ENCODE measurements at regions not wholly inside any gene's neighbourhood (a gene's known extent, or its start where the extent isn't known, plus 50 kb on each side); places are given as distances from the start of the nearest gene placed in this dataset.
"Not testable (repeated sequence)": the region's sequence is repeated elsewhere in the genome, so short reads cannot be mapped to it uniquely, and the experiment has no call there.

- not testable (repeated sequence) for H3K4ac ChIP-seq (ENCODE audit: low read depth, low read length); H3K36me3 ChIP-seq (ENCODE audit: control insufficient read depth, insufficient read depth, low read length); H3K23ac ChIP-seq (ENCODE audit: low read length); H2BK5ac ChIP-seq (ENCODE audit: low read length); DNase-seq; H3K4me1 ChIP-seq (ENCODE audit: control insufficient read depth, low read depth, low read length); H3K56ac ChIP-seq (ENCODE audit: low read length); H2BK120ac ChIP-seq (ENCODE audit: low read depth, low read length); H2BK15ac ChIP-seq (replicated peaks; ENCODE audit: low read depth); H3K9ac ChIP-seq (ENCODE audit: low read length); H3K79me1 ChIP-seq (ENCODE audit: low read length); H2AK5ac ChIP-seq (ENCODE audit: low read length); H3K4me2 ChIP-seq (ENCODE audit: low read length); H4K5ac ChIP-seq (ENCODE audit: low read length); H3K27ac ChIP-seq (ENCODE audit: low read depth, low read length); H3K27me3 ChIP-seq (ENCODE audit: insufficient read depth, low read length, poor library complexity); H3K79me2 ChIP-seq (ENCODE audit: control insufficient read depth, insufficient read depth, low read length); H4K8ac ChIP-seq (ENCODE audit: low read depth, low read length); H3K18ac ChIP-seq (ENCODE audit: low read length); H3K4me3 ChIP-seq (ENCODE audit: low read length)
- no CpG with 5 or more reads among the region's 7 CpGs for WGBS (ENCODE audit: extremely low coverage, insufficient coverage, low lambda C conversion rate)
These were observed 81.5 kb upstream of the PABPC3 start for GRCh38 chr13:25014398-25014973.

GRCh38 chr13:25017176-25017575 lies 78.8 kb upstream of the PABPC3 start:
- H3K4me3 ChIP-seq (ENCODE audit: low read length); H3K36me3 ChIP-seq (ENCODE audit: control insufficient read depth, insufficient read depth, low read length); H3K27ac ChIP-seq (ENCODE audit: low read depth, low read length); H3K4me1 ChIP-seq (ENCODE audit: control insufficient read depth, low read depth, low read length); H3K23ac ChIP-seq (ENCODE audit: low read length); H3K9ac ChIP-seq (ENCODE audit: low read length); H3K4me2 ChIP-seq (ENCODE audit: low read length); H2BK5ac ChIP-seq (ENCODE audit: low read length); H3K27me3 ChIP-seq (ENCODE audit: insufficient read depth, low read length, poor library complexity); DNase-seq; H4K5ac ChIP-seq (ENCODE audit: low read length); H2BK120ac ChIP-seq (ENCODE audit: low read depth, low read length); H3K56ac ChIP-seq (ENCODE audit: low read length); H2AK5ac ChIP-seq (ENCODE audit: low read length); H3K4ac ChIP-seq (ENCODE audit: low read depth, low read length); H4K8ac ChIP-seq (ENCODE audit: low read depth, low read length); H3K79me1 ChIP-seq (ENCODE audit: low read length); H3K18ac ChIP-seq (ENCODE audit: low read length); H3K79me2 ChIP-seq (ENCODE audit: control insufficient read depth, insufficient read depth, low read length); H2BK15ac ChIP-seq (replicated peaks; ENCODE audit: low read depth): not testable (repeated sequence)
- WGBS (ENCODE audit: extremely low coverage, insufficient coverage, low lambda C conversion rate): no CpG with 5 or more reads among the region's 17 CpGs

- not testable (repeated sequence) for H3K4me1 ChIP-seq (ENCODE audit: control insufficient read depth, low read depth, low read length); H3K18ac ChIP-seq (ENCODE audit: low read length); H2BK5ac ChIP-seq (ENCODE audit: low read length); H3K4me3 ChIP-seq (ENCODE audit: low read length); H3K79me2 ChIP-seq (ENCODE audit: control insufficient read depth, insufficient read depth, low read length); H2BK15ac ChIP-seq (replicated peaks; ENCODE audit: low read depth); H4K5ac ChIP-seq (ENCODE audit: low read length); H3K27me3 ChIP-seq (ENCODE audit: insufficient read depth, low read length, poor library complexity); H4K8ac ChIP-seq (ENCODE audit: low read depth, low read length); H3K27ac ChIP-seq (ENCODE audit: low read depth, low read length); H2AK5ac ChIP-seq (ENCODE audit: low read length); H3K4ac ChIP-seq (ENCODE audit: low read depth, low read length); DNase-seq; H3K9ac ChIP-seq (ENCODE audit: low read length); H2BK120ac ChIP-seq (ENCODE audit: low read depth, low read length); H3K36me3 ChIP-seq (ENCODE audit: control insufficient read depth, insufficient read depth, low read length); H3K23ac ChIP-seq (ENCODE audit: low read length); H3K79me1 ChIP-seq (ENCODE audit: low read length)
- Histone ChIP-seq H3K4me2 (ENCODE audit: low read length) (peak overlapping the region; percentile 50), H3K56ac (ENCODE audit: low read length) (peak overlapping the region; percentile 56)
- no CpG with 5 or more reads among the region's 79 CpGs for WGBS (ENCODE audit: extremely low coverage, insufficient coverage, low lambda C conversion rate)
These were observed 77.9 kb upstream of the PABPC3 start for GRCh38 chr13:25017808-25018728.

GRCh38 chr13:25018729-25019115 lies 77.2 kb upstream of the PABPC3 start:
- Histone ChIP-seq H3K4me1 (ENCODE audit: control insufficient read depth, low read depth, low read length) (no peaks in the 10 kb centered on the region), H3K9ac (ENCODE audit: low read length) (no peak overlapping the region), H3K79me1 (ENCODE audit: low read length) (no peaks in the 10 kb centered on the region), H2BK15ac (replicated peaks; ENCODE audit: low read depth) (no peak overlapping the region), H2BK5ac (ENCODE audit: low read length) (no peak overlapping the region), H3K27me3 (ENCODE audit: insufficient read depth, low read length, poor library complexity) (no peaks in the 10 kb centered on the region), H3K18ac (ENCODE audit: low read length) (no peak overlapping the region), H3K23ac (ENCODE audit: low read length) (no peak overlapping the region), H3K4me3 (ENCODE audit: low read length) (no peak overlapping the region), H3K79me2 (ENCODE audit: control insufficient read depth, insufficient read depth, low read length) (no peaks in the 10 kb centered on the region), H4K8ac (ENCODE audit: low read depth, low read length) (no peak overlapping the region), H3K4me2 (ENCODE audit: low read length) (peak overlapping the region; percentile 1), H4K5ac (ENCODE audit: low read length) (no peak overlapping the region), H3K56ac (ENCODE audit: low read length) (peak overlapping the region; percentile 56), H2AK5ac (ENCODE audit: low read length) (no peak overlapping the region), H3K36me3 (ENCODE audit: control insufficient read depth, insufficient read depth, low read length) (no peaks in the 10 kb centered on the region), H3K4ac (ENCODE audit: low read depth, low read length) (no peak overlapping the region), H3K27ac (ENCODE audit: low read depth, low read length) (no peak overlapping the region), H2BK120ac (ENCODE audit: low read depth, low read length) (no peak overlapping the region)
- no CpG with 5 or more reads among the region's 24 CpGs for WGBS (ENCODE audit: extremely low coverage, insufficient coverage, low lambda C conversion rate)
- no peak for DNase-seq

- no CpG with 5 or more reads among the region's 16 CpGs for WGBS (ENCODE audit: extremely low coverage, insufficient coverage, low lambda C conversion rate)
- not testable (repeated sequence) for H2BK120ac ChIP-seq (ENCODE audit: low read depth, low read length); H3K79me2 ChIP-seq (ENCODE audit: control insufficient read depth, insufficient read depth, low read length); H2BK15ac ChIP-seq (replicated peaks; ENCODE audit: low read depth); H3K4me1 ChIP-seq (ENCODE audit: control insufficient read depth, low read depth, low read length); H4K5ac ChIP-seq (ENCODE audit: low read length); H3K18ac ChIP-seq (ENCODE audit: low read length); DNase-seq; H3K4me2 ChIP-seq (ENCODE audit: low read length); H3K27me3 ChIP-seq (ENCODE audit: insufficient read depth, low read length, poor library complexity); H3K23ac ChIP-seq (ENCODE audit: low read length); H3K4ac ChIP-seq (ENCODE audit: low read depth, low read length); H3K56ac ChIP-seq (ENCODE audit: low read length); H3K27ac ChIP-seq (ENCODE audit: low read depth, low read length); H3K79me1 ChIP-seq (ENCODE audit: low read length); H4K8ac ChIP-seq (ENCODE audit: low read depth, low read length); H3K9ac ChIP-seq (ENCODE audit: low read length); H3K4me3 ChIP-seq (ENCODE audit: low read length); H2BK5ac ChIP-seq (ENCODE audit: low read length); H2AK5ac ChIP-seq (ENCODE audit: low read length); H3K36me3 ChIP-seq (ENCODE audit: control insufficient read depth, insufficient read depth, low read length)
These were observed 76.2 kb upstream of the PABPC3 start for GRCh38 chr13:25019741-25020140.
